A673 (cell line): ENCODE measurements at regions not wholly inside any gene's neighbourhood (a gene's known extent, or its start where the extent isn't known, plus 50 kb on each side); places are given as distances from the start of the nearest gene placed in this dataset.

ENCODE experiments used
- BruUV-seq: library from RNA; stranded (reverse); fragments of 400-500 nt; replicated peaks from 2 replicates; lab custom pipeline; 2021; lab: Mats Ljungman, UMichigan
- CTCF ChIA-PET: fragments of 300-600 bp; sonication (Branson Sonifier 250); formaldehyde crosslinking; loops from one replicate; lab custom pipeline; 2022; ENCODE audit warnings: antibody characterized with exemption; lab: Charles Lee
- POLR2A ChIA-PET: fragments of 300-600 bp; sonication (Branson Sonifier 250); formaldehyde crosslinking; loops from one replicate; lab custom pipeline; 2022; ENCODE audit warnings: antibody characterized with exemption; ENCODE audit not compliant: low non-redundant PET; lab: Charles Lee
- DNase-seq: peaks from one replicate; pipeline ENCODE4 v3.0.0-alpha.2; 2015; ENCODE audit warnings: low spot score
- H3K27ac ChIP-seq: fragments of 200-600 bp; sonication (generic); 2 replicates; pipeline ENCODE4 v1.5.1; 2016; ENCODE audit warnings: mixed run types, low read depth, mild to moderate bottlenecking, mixed read lengths, antibody characterized with exemption, low read length; ENCODE audit not compliant: poor library complexity, severe bottlenecking
- H3K27me3 ChIP-seq: fragments of 200-600 bp; sonication (generic); replicated peaks from 2 replicates; pipeline ENCODE4 v1.6.1; 2017; ENCODE audit warnings: mixed run types, low read depth, mild to moderate bottlenecking, mixed read lengths, antibody characterized with exemption, low read length; ENCODE audit not compliant: insufficient read depth, poor library complexity
- H3K36me3 ChIP-seq: fragments of 200-600 bp; sonication (generic); 2 replicates; pipeline ENCODE4 v1.6.1; 2016; ENCODE audit warnings: mixed run types, mild to moderate bottlenecking, mixed read lengths, antibody characterized with exemption, low read length; ENCODE audit not compliant: insufficient read depth, poor library complexity, severe bottlenecking
- H3K4me1 ChIP-seq: fragments of 200-600 bp; sonication (generic); 2 replicates; pipeline ENCODE4 v1.6.1; 2017; ENCODE audit warnings: mixed run types, mild to moderate bottlenecking, mixed read lengths, antibody characterized with exemption, low read length; ENCODE audit not compliant: insufficient read depth, poor library complexity, severe bottlenecking
- H3K4me3 ChIP-seq: fragments of 200-600 bp; sonication (generic); 2 replicates; pipeline ENCODE4 v1.5.1; 2016; ENCODE audit warnings: low read depth, mixed run types, mild to moderate bottlenecking, mixed read lengths, low read length; ENCODE audit not compliant: poor library complexity, severe bottlenecking
- H3K9me3 ChIP-seq: fragments of 200-600 bp; sonication (generic); 2 replicates; pipeline ENCODE4 v1.6.1; 2016; ENCODE audit warnings: mixed run types, low read depth, mild to moderate bottlenecking, mixed read lengths, antibody characterized with exemption, low read length; ENCODE audit not compliant: poor library complexity, severe bottlenecking
- CTCF ChIP-seq: fragments of 300-800, 200-600 bp; sonication (generic); conservative IDR thresholded peaks from 2 replicates; pipeline ENCODE4 v1.5.1; 2017; ENCODE audit warnings: low read depth, mild to moderate bottlenecking, antibody characterized with exemption, low read length, moderate library complexity, mixed read lengths
- EZH2 ChIP-seq: fragments of 200-600 bp; sonication (generic); IDR thresholded peaks from 2 replicates; pipeline ENCODE4 v1.6.1; 2017; ENCODE audit warnings: borderline replicate concordance, low read depth, mild to moderate bottlenecking, mixed read lengths, antibody characterized with exemption, low read length; ENCODE audit not compliant: poor library complexity, severe bottlenecking
- intact Hi-C: fragments of 100-400 bp; cut with micrococcal nuclease; formaldehyde crosslinking; loops from one replicate; pipeline ENCODE4 v1.10.0; 2022; ENCODE audit not compliant: unreplicated experiment

GRCh38 chr17:77345260-77345910, 204.6 kb downstream of the SEC14L1 start:
- Histone ChIP-seq H3K4me1 (peaks cover 5% of the 10 kb centered on the region), H3K27me3 (no peaks in the 10 kb centered on the region), H3K27ac (no peak overlapping the region), H3K36me3 (no peaks in the 10 kb centered on the region), H3K9me3 (peaks cover 8% of the 10 kb centered on the region), H3K4me3 (no peak overlapping the region)
- ChIA-PET POLR2A (no interaction called here), CTCF (no interaction called here)
- no peak for DNase-seq
- no TSS peak for BruUV-seq
- intact Hi-C loops, result no loop called here
- TF ChIP-seq EZH2 (no peak), CTCF (no peak)

GRCh38 chr17:77346765-77347164, 206.0 kb downstream of the SEC14L1 start:
- CTCF ChIA-PET, result no interaction called here
- Histone ChIP-seq H3K27me3 (no peaks in the 10 kb centered on the region), H3K27ac (no peak overlapping the region), H3K36me3 (no peaks in the 10 kb centered on the region), H3K4me3 (no peak overlapping the region), H3K9me3 (peaks cover 8% of the 10 kb centered on the region), H3K4me1 (peaks cover 13% of the 10 kb centered on the region)
- no peak for DNase-seq
- BruUV-seq, result no TSS peak
- POLR2A ChIA-PET, result no interaction called here
- TF ChIP-seq EZH2 (no peak), CTCF (no peak)
- intact Hi-C loops, result no loop called here

GRCh38 chr17:77347544-77347943, 206.8 kb downstream of the SEC14L1 start:
- CTCF ChIA-PET, result no interaction called here
- no peak overlapping the region for H3K4me3 ChIP-seq
- POLR2A ChIA-PET, result no interaction called here
- H3K4me1 ChIP-seq, result peaks cover 13% of the 10 kb centered on the region
- BruUV-seq, result no TSS peak
- intact Hi-C loops, result no loop called here
- H3K9me3 ChIP-seq, result peaks cover 8% of the 10 kb centered on the region
- H3K27ac ChIP-seq, result no peak overlapping the region
- H3K27me3 ChIP-seq, result no peaks in the 10 kb centered on the region
- no peaks in the 10 kb centered on the region for H3K36me3 ChIP-seq
- DNase-seq, result no peak
- TF ChIP-seq CTCF (no peak), EZH2 (no peak)
